OCI-LY1 (cell line): ENCODE measurements at regions not wholly inside any gene's neighbourhood (a gene's known extent, or its start where the extent isn't known, plus 50 kb on each side); places are given as distances from the start of the nearest gene placed in this dataset.

ENCODE experiments used
- H2AFZ ChIP-seq: fragments of 200-600 bp; sonication (generic), shearing (Covaris generic); 2 replicates; pipeline ENCODE4 v1.6.0; 2014; ENCODE audit warnings: antibody characterized with exemption, mild to moderate bottlenecking, low read length
- H3F3A ChIP-seq: fragments of 200-600 bp; sonication (generic), shearing (Covaris generic); 2 replicates; pipeline ENCODE4 v1.6.0; 2014; ENCODE audit warnings: mild to moderate bottlenecking, antibody characterized with exemption, low read length, moderate library complexity; ENCODE audit not compliant: insufficient read depth
- H3K27ac ChIP-seq: fragments of 200-600 bp; sonication (generic); 2 replicates; pipeline ENCODE4 v1.5.1; 2014; ENCODE audit warnings: low read length, mixed run types, mild to moderate bottlenecking, low read depth; ENCODE audit not compliant: poor library complexity, severe bottlenecking
- H3K27me3 ChIP-seq: fragments of 200-600 bp; sonication (generic); 2 replicates; pipeline ENCODE4 v1.6.0; 2014; ENCODE audit warnings: antibody characterized with exemption, mild to moderate bottlenecking, low read length, moderate library complexity; ENCODE audit not compliant: insufficient read depth
- H3K36me3 ChIP-seq: fragments of 200-600 bp; sonication (generic); 2 replicates; pipeline ENCODE4 v1.6.1; 2014; ENCODE audit warnings: mild to moderate bottlenecking, antibody characterized with exemption, low read length, moderate library complexity, mixed read lengths; ENCODE audit not compliant: insufficient read depth
- H3K4me1 ChIP-seq: fragments of 200-600 bp; sonication (generic); 2 replicates; pipeline ENCODE4 v1.5.1; 2014; ENCODE audit warnings: mild to moderate bottlenecking, low read length, moderate library complexity; ENCODE audit not compliant: insufficient read depth, severe bottlenecking
- H3K4me2 ChIP-seq: fragments of 200-600 bp; sonication (generic), shearing (Covaris generic); 2 replicates; pipeline ENCODE4 v1.6.1; 2014; ENCODE audit warnings: low read length
- H3K4me3 ChIP-seq: fragments of 200-600 bp; sonication (generic); 2 replicates; pipeline ENCODE4 v1.5.1; 2014; ENCODE audit warnings: low read length, low read depth, mild to moderate bottlenecking, mixed read lengths; ENCODE audit not compliant: poor library complexity, severe bottlenecking
- H3K79me2 ChIP-seq: fragments of 200-600 bp; shearing (Covaris generic); 2 replicates; pipeline ENCODE4 v1.6.1; 2016; ENCODE audit warnings: mixed run types, low read length, mixed read lengths; ENCODE audit not compliant: insufficient read depth
- H3K9ac ChIP-seq: fragments of 200-600 bp; sonication (generic), shearing (Covaris generic); 2 replicates; pipeline ENCODE4 v1.6.1; 2014; ENCODE audit warnings: mild to moderate bottlenecking, low read length, mixed read lengths
- H3K9me2 ChIP-seq: fragments of 200-600 bp; sonication (generic), shearing (Covaris generic); 2 replicates; pipeline ENCODE4 v1.6.1; 2014; ENCODE audit warnings: low read depth, mild to moderate bottlenecking, low read length, mixed read lengths
- H3K9me3 ChIP-seq: fragments of 200-600 bp; shearing (Covaris generic); 2 replicates; pipeline ENCODE4 v1.6.1; 2014; ENCODE audit warnings: low read length, mixed read lengths
- H4K20me1 ChIP-seq: fragments of 200-600 bp; sonication (generic), shearing (Covaris generic); 2 replicates; pipeline ENCODE4 v1.6.0; 2016; ENCODE audit warnings: mild to moderate bottlenecking, low read length; ENCODE audit not compliant: insufficient read depth
- EZH2 ChIP-seq: fragments of 200-600 bp; sonication (generic), shearing (Covaris generic); IDR thresholded peaks from 2 replicates; pipeline ENCODE4 v1.8.0; 2017; ENCODE audit warnings: borderline replicate concordance, mixed run types, mild to moderate bottlenecking, antibody characterized with exemption, low read length, moderate library complexity, mixed read lengths
- TF ChIP-seq, protein P1 (sequence below): fragments of 200-600 bp; sonication (generic), shearing (Covaris generic); IDR thresholded peaks from 2 replicates; pipeline ENCODE4 v1.5.1; 2017; ENCODE audit warnings: mild to moderate bottlenecking, antibody characterized with exemption, low read length, moderate library complexity, mixed read lengths

GRCh38 chr10:43906490-43906889 lies 257.8 kb upstream of the ZNF32 start:
- no peaks in the 10 kb centered on the region for H4K20me1 ChIP-seq
- no peak for TF ChIP-seq EZH2
- TF ChIP-seq, protein P1, sequence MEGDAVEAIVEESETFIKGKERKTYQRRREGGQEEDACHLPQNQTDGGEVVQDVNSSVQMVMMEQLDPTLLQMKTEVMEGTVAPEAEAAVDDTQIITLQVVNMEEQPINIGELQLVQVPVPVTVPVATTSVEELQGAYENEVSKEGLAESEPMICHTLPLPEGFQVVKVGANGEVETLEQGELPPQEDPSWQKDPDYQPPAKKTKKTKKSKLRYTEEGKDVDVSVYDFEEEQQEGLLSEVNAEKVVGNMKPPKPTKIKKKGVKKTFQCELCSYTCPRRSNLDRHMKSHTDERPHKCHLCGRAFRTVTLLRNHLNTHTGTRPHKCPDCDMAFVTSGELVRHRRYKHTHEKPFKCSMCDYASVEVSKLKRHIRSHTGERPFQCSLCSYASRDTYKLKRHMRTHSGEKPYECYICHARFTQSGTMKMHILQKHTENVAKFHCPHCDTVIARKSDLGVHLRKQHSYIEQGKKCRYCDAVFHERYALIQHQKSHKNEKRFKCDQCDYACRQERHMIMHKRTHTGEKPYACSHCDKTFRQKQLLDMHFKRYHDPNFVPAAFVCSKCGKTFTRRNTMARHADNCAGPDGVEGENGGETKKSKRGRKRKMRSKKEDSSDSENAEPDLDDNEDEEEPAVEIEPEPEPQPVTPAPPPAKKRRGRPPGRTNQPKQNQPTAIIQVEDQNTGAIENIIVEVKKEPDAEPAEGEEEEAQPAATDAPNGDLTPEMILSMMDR: no peak

GRCh38 chr10:43905512-43906236 lies 257.0 kb upstream of the ZNF32 start:
- no peak overlapping the region for H3K4me2 ChIP-seq
- no peaks in the 10 kb centered on the region for H3K9me2 ChIP-seq
- no peak for TF ChIP-seq EZH2
- TF ChIP-seq, protein P1: no peak
- no peak overlapping the region for H3K27ac ChIP-seq
- H3K36me3 ChIP-seq: no peaks in the 10 kb centered on the region
- no peaks in the 10 kb centered on the region for H4K20me1 ChIP-seq
- H3K4me1 ChIP-seq: no peaks in the 10 kb centered on the region
- no peaks in the 10 kb centered on the region for H3K79me2 ChIP-seq
- H3K27me3 ChIP-seq: no peaks in the 10 kb centered on the region
- no peak overlapping the region for H2AFZ ChIP-seq
- H3K9me3 ChIP-seq: no peaks in the 10 kb centered on the region
- H3F3A ChIP-seq: no peaks in the 10 kb centered on the region
- H3K4me3 ChIP-seq: no peak overlapping the region
- no peak overlapping the region for H3K9ac ChIP-seq

More at GRCh38 chr10:43906490-43906889, 257.8 kb upstream of the ZNF32 start:
- H3K9me3 ChIP-seq: no peaks in the 10 kb centered on the region
- H3K79me2 ChIP-seq: no peaks in the 10 kb centered on the region
- H3K27ac ChIP-seq: no peak overlapping the region
- no peaks in the 10 kb centered on the region for H3K4me1 ChIP-seq
- no peaks in the 10 kb centered on the region for H3K36me3 ChIP-seq
- H3K9ac ChIP-seq: no peak overlapping the region
- H2AFZ ChIP-seq: no peak overlapping the region
- H3K4me3 ChIP-seq: no peak overlapping the region
- no peaks in the 10 kb centered on the region for H3F3A ChIP-seq
- no peaks in the 10 kb centered on the region for H3K27me3 ChIP-seq
- no peaks in the 10 kb centered on the region for H3K9me2 ChIP-seq
- no peak overlapping the region for H3K4me2 ChIP-seq

- no peaks in the 10 kb centered on the region for H3K79me2 ChIP-seq
- no peaks in the 10 kb centered on the region for H3K27me3 ChIP-seq
- no peak overlapping the region for H3K4me3 ChIP-seq
- H3K36me3 ChIP-seq: no peaks in the 10 kb centered on the region
- no peak overlapping the region for H3K9ac ChIP-seq
- H3K4me2 ChIP-seq: no peak overlapping the region
- H3F3A ChIP-seq: no peaks in the 10 kb centered on the region
- no peaks in the 10 kb centered on the region for H3K9me2 ChIP-seq
- no peaks in the 10 kb centered on the region for H3K4me1 ChIP-seq
- no peaks in the 10 kb centered on the region for H3K9me3 ChIP-seq
- TF ChIP-seq EZH2: no peak
- TF ChIP-seq, protein P1: no peak
- H3K27ac ChIP-seq: no peak overlapping the region
- no peak overlapping the region for H2AFZ ChIP-seq
- H4K20me1 ChIP-seq: no peaks in the 10 kb centered on the region
These were observed 256.2 kb upstream of the ZNF32 start for GRCh38 chr10:43904844-43905243.
